Smooth muscle cell of the brain vasculature (primary cell): ENCODE measurements at regions not wholly inside any gene's neighbourhood (a gene's known extent, or its start where the extent isn't known, plus 50 kb on each side); places are given as distances from the start of the nearest gene placed in this dataset.

Experiments used
- DNase-seq: peaks from one replicate; pipeline ENCODE4 v3.0.0-alpha.2; 2012; ENCODE audit warnings: low read depth, low spot score

DNA sequence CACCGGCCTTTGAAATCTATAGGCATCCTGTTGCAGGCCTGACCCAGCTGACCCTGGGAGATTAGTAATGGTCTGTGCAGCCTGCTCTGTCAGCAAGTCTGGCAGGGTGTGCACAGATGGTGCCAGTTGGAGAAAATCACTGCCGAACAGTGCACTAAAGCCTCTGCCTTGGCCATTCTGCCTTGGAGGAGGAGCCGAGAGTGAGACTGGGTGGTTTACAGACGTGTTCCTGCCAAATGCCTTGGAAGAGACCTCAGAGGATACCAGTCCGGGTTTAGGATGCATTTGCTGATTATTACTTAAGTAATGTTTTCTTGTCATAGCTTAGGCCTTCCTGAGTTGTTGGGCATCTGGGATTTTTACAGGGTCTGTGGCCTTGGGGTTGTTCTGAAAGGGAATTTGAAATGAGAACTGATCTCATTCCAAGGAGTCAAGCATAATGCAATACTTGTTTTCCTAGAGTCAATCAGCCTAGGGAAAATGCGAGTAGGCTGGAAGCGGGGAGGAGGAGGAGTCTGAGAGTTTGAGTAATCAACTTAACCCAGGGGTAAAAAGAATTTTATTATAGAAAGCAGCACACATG lies 292.1 kb downstream of the SOX4 start:
- DNase-seq = no peak

- DNase-seq = no peak
Observed at GRCh38 chr6:21886542-21887151, 293.1 kb downstream of the SOX4 start.

GRCh38 chr6:21887231-21888185 lies 294.0 kb downstream of the SOX4 start:
- DNase-seq = peak; percentile 44

GRCh38 chr6:21891080-21891479 lies 297.5 kb downstream of the SOX4 start:
- DNase-seq = no peak

DNA sequence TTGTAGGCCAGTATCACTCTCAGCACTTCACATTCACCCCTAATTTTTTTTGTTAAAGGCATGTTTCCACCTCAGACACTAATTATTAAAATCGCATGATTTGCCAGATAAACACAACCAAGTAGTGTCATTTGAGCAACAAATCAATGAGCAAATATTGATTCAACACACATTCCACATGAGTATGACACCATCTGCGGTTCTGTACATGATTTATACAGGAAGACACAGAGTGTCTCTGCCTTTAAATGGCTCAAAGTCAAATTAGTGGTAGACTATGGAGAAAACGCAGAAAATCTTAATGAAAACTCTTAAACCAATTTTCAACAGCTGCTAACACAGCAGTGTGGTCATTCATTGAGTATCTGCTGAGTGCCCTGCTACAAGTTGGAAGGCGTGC lies 300.2 kb downstream of the SOX4 start:
- DNase-seq = no peak

DNA sequence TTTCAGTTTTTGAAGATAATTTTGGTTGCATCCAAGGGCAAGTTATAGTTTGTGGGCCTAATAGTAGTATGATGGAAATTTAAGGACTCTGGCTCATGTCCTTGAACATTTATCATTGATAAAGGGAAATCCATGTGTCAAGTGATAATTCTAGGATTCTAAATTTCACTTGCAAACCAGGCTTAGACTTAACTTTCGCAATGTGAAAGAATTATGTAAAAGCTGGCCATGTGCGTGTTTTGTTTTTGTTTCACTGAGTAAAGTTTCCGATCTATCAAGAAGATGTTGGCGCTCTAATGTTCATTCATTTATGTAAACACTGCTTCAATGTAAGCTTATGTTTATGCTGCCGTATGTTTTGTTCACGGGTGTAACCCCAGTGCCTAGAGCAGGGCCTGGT lies 302.0 kb downstream of the SOX4 start:
- DNase-seq = no peak

DNA sequence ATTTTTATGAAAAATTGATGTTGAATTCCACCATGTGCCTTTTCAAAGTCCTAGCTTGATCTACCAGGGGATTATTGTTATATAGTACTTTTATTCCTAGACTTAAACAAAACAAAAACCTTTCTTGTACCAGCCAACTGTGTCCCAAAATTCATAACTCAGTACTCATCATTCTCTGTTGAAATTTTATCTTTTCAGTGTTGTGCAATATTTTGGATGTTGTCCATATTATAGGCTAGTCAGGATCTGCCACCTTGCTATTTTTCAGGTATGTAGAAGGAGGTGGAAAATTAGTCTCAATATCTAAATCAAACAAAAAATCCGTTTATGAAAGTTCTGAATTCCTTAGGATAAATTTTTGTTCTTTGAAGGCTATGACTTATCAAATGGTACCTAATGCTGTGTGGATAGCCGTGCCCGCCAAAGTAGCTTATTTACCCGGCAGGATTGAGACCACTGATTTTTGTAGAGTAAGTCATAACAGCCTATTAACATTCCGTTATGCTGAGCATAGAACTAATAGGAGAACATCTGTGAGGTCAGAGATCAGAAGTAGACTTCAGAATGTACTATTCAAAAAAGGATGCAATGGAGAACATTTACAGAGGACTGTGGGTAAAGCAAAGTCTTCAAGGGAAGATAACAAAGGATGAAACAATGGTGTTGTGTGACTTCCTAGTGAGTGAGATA lies 304.7 kb downstream of the SOX4 start:
- DNase-seq = no peak

DNA sequence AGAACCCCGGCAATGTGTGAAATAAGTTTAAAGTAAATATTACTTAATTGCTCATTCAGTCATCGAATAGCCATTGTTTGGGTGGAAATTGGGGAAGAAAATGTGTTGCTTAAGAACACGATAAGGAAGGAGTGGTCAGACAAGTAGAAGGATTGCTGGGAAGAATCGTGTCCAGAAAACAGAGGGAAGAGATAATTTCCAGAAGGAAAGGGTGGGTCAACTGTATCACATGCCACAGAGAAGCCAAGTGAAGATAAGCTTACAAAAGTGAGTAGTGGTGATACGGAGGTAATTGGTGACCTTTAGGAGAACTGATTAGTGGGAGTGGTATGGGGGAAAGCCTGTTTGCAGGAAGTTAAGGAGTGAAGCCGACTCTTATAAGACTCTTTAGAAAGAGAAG lies 306.2 kb downstream of the SOX4 start:
- no peak for DNase-seq

DNA sequence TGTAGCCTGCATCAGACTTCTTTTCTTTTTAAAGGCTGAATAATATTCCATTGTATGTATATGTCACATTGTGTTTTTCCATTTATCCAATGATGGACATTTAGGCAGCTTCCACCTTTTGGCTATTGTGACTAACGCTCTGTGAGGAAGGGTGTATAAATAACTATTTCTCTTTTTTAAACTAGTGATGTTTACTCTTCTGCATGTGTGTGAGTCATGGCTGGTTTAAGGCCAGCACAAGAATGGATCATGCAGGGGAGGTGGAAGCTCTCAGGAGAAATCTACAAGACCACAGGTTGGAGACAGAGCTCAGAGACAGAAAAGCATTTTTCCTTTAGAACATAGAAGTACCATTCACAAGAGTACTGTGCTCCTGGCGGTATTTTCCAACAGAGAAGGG lies 307.2 kb downstream of the SOX4 start:
- DNase-seq = peak; percentile 23

DNA sequence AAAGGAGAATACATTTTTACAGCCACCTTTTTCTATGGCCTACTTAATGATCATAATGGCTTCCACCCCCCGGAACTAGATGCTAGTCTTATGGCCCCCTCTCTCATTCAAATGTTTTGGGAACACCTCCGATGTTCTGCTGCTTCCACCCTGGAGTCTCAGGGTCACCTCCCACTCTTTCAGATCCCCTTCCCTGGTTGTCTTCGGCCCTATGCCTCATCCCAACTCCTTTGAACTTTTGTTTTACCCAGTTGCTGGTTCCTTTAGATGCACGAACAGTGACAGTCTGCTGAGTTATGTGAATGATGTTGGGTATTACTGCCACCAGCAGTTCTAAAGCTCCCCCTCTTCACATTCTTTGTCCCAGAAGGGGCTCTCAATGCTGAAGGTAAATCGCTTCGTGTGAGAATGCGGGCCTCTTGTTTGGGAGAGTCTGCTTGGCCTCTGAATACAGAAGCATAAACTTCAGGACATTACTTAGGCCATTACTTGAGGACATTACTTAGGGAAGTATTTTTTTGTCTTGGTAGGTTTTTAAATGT lies 309.1 kb downstream of the SOX4 start:
- no peak for DNase-seq

DNA sequence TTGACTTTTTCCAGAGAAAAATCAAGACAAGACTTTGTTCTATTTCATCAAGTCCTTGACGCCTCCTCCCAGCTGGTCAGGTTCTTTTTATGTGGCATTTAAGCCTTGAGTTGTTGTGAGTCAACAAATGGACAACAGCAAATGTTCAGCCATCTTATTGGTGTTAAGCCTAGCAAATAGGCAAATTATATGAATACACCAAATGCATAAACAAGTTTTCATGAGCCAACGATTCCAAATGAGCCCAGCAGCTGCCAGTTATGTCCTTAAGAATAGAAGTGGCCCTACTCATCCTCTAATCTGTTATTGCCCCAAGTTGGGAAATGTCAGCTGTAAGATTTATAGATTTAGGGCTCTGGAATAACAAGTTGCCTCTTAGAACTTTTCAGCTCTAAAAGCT lies 312.0 kb downstream of the SOX4 start:
- DNase-seq = no peak

DNA sequence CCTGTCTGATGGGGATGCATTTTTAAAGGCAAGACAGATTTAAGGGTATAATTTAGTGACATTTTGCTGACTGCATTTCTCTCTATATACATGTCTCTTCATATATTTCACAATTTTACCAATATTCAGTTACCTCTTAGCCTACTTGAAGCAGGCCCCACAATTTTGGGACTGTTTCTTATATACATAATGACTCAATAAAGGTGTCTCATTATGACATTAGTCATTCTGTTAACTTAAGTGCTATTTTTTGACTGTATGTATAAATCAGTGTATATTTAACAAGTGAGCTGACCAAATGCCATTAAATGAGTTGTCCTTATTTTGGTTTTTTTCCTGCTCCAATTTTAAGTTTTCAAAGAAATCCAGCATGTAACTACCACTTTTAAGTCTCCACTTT lies 313.3 kb downstream of the SOX4 start:
- no peak for DNase-seq

- DNase-seq = no peak
Observed at GRCh38 chr6:21907291-21907690, 313.7 kb downstream of the SOX4 start.

DNA sequence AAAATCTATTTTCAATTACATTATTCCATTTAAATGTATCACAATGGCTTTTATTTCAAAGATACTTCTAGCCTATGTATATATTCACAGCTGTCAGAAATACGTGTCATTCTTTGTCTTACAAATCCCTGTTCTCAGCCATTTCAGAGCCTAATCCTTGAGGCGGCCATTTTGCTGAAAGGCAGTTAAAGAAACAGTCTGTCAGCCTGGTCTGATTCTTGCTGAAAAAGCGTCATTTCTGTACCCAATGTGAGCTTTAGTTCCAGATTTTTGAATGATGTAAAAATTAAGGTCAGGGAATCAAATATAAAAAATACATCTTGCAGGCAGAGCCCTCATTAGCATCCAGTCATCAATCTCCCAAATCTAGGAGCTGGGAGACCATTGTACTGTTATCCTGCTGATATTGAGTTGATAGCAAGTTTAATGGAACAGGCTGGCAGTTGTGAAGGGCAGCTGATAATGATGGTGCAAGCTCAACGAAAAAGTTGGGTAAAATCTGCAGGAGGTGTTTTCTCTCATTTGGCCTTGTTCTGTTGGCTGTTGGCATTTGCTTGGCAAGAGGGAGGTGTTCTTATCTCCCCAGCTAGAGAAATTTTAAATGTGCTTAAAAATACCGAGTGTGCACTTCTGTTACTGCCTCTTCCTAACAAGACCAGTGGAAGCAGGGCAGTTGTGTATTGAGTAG lies 314.8 kb downstream of the SOX4 start:
- no peak for DNase-seq

- DNase-seq = no peak
Observed at GRCh38 chr6:21909321-21909720, 315.8 kb downstream of the SOX4 start.

DNA sequence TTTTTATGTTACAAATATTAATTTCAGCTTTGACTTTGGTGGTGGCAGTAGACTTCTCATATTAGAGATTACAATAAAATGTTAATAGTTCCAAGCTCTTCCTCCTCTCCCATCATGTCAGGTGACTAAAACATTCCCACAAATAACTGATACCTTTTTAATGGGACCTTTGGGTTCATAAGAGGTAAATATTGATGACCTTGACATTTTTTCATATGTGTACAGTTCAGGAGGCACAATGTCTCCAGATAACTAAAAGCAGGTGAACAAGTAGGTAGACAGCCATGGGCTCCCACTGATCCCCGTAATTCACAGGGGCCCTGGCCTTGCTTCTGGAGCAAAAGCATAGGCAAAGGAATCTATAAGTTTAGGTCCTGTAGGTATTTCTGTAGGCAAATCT lies 317.7 kb downstream of the SOX4 start:
- DNase-seq = no peak

DNA sequence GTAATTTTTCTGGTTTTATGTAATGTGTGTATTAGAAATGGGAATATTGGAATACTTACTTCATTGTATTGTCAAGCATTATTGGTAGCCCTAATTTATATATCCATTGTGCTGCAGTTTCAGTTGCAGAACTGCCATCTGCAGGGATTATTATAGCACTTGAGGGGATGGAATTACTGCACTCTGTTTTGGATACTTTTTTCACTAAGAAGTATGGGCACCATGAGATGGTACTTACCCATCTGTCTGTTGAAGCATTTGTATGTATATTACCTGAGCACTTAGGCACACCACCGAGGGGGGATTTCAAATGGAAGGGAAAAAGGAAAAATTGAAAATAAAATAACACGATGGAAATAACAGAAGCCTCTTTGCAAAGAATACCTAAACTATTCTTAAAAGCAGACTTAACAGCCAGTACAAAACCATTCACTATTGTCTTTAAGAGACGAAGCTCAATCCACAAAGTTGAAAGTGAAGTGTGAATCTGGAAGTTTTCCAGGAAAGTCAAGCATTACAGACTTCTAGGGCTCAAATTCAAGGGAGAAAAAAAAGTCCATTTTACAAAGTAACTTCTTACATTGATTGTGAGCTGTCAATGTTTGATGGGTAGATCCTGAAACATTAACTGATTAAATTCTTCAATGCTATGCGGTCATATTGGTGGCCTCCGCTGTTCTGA lies 318.7 kb downstream of the SOX4 start:
- no peak for DNase-seq

DNA sequence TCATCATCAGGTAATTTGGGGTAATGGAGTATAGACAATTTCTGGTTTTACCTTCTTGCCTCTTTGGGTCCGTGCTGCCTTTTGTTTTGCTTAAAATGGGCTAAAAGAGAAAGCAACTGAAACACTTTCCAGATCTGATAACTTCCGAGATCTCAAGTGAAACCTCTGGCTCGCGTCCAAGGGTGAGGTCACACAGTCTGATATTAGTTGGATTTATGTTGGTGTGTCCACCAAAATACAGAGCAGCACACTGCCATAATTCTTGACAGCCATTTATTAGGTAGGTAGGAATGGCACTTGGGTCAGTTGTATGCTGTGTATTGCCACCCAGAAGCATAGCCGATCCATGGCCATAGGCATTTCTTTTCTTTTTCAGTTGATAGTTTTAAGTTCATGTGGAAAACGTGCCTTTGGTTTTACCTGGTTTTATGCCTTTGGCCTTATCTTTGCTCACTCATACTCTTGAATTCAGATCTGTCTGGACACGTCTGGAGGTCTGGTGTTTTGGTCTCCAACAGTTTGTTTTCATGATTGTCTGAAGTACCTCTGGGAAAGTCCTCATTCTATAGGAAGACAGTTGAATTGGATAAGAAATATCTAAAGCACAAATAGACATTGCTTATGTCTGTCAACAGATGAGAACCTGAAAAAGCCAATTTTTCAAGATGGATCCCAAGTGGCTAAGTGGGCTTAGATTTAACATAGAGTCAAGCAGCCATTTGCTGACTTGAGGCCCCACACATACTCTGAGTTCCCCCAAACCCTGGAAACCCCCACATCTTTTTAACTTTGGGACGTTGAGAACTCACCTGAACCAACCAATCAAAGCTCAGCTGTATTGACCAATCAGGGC lies 320.8 kb downstream of the SOX4 start:
- no peak for DNase-seq

DNA sequence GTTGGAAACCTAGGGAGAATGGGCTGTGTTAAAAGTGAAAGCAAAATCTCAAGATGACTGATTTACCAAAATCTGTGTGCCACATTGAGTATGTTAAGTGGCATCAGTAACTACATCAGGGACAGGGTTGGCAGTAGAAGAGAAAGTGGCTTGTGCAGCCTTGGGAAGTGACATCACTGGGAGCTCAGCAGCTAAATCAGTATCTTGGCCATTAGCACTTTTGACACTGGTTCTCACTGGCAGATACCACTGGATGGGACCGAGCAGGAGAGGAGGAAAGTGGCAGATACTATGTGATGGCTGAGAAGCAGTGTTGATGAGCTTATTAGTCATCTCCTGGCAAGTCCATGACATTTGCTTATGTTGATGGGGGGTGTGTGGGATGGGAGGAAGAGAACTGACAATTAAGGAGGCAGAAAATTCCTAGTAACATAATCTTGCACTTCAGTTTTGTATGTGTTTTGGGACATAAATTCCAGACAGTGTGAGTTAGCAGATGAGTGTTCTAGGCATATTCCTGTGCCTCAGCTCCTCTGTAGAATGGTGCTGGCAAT lies 322.2 kb downstream of the SOX4 start:
- no peak for DNase-seq

- DNase-seq = no peak
Observed at GRCh38 chr6:21918041-21918440, 324.5 kb downstream of the SOX4 start.
